Keratinocyte (primary cell): ENCODE measurements at regions not wholly inside any gene's neighbourhood (a gene's known extent, or its start where the extent isn't known, plus 50 kb on each side); places are given as distances from the start of the nearest gene placed in this dataset.

ENCODE experiments used
- CTCF ChIP-seq, 3 experiments: IDR thresholded peaks in 1 of 3; conservative IDR thresholded peaks in 1 of 3; optimal IDR thresholded peaks in 1 of 3; 2 replicates in 2 of 3; 3 replicates in 1 of 3; pipeline versions ENCODE3 to v1.5.1; 2011; ENCODE audit warnings: low read length in 3 of 3, mild to moderate bottlenecking in 3 of 3, moderate library complexity in 2 of 3, control low read depth in 1 of 3, inconsistent platforms in 1 of 3; ENCODE audit not compliant: insufficient read depth in 2 of 3; ENCODE audit errors: extremely low read depth in 1 of 3
- EZH2 ChIP-seq: IDR thresholded peaks from one replicate; pipeline ENCODE4 v1.6.1; 2012; ENCODE audit warnings: inconsistent platforms, mild to moderate bottlenecking, low read length, moderate library complexity

- TF ChIP-seq EZH2 (no peak), CTCF (optimal IDR thresholded peaks at IDR 0.05 in 1 of 3, IDR thresholded peaks at IDR 0.05 in 1 of 3, conservative IDR thresholded peaks at IDR 0.05 in 1 of 3; ENCODE audit: extremely low read depth in 1 of 3, insufficient read depth in 2 of 3, low read length in 3 of 3) (no peak)
These were observed 283.7 kb downstream of the SKAP2 start for GRCh38 chr7:26580711-26581110.
